Vagina (tissue), 2 donors: ENCODE measurements at regions not wholly inside any gene's neighbourhood (a gene's known extent, or its start where the extent isn't known, plus 50 kb on each side); places are given as distances from the start of the nearest gene placed in this dataset.

Experiments
- CTCF ChIP-seq, 3 experiments: fragments of 450-650 bp in 2 of 3; fragments of 200-600 bp in 1 of 3; sonication (generic) in 1 of 3; IDR thresholded peaks; one replicate each; pipeline ENCODE4 v1.5.1; 2017 to 2019; ENCODE audit warnings: antibody characterized with exemption in 3 of 3, mild to moderate bottlenecking in 2 of 3, moderate library complexity in 2 of 3
- POLR2A ChIP-seq, 2 donors: fragments of 450-650 bp; IDR thresholded peaks; one replicate each; pipeline ENCODE4 v1.6.1; 2017; ENCODE audit warnings: antibody characterized with exemption in 2 of 2, mild to moderate bottlenecking in 2 of 2, moderate library complexity in 2 of 2
- POLR2AphosphoS5 ChIP-seq, 2 donors: sonication (generic); formaldehyde crosslinking; IDR thresholded peaks; one replicate each; pipeline ENCODE4 v1.9.0; 2017; ENCODE audit warnings: antibody characterized with exemption in 2 of 2, mild to moderate bottlenecking in 2 of 2, low read depth in 1 of 2; ENCODE audit not compliant: insufficient read depth in 1 of 2

DNA sequence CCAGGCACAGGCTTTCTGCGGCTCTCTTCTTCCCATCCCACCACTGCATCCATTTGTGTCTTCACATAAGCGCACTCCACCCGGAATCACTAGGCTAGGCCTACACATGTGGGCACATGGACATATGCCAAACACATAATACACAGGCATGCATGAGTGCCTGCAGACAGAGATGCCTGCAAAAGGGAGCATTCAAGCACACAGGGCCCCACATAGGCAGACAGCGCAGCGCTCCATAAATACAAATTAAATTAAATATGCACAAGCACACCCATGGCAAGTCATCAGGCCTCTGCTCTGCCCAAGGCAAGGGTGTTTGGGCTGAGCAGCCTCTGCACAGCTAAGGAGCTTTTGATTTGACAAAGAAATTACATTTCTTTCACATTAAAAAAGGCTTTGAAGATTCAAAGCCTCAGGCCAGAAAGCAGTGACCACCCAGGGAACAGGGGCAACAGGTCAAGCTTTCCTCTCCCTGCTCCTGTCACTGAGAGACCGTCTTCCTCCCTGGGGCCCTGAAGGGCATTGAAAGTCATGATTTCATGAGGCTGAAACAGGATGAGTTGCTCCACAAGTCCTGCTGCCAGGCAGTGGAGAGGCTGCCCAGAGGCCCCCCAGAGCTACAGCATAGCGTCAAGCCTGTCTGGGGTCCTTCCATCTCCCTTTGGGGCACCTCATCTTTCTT is 134.2 kb upstream of the LRFN2 start:
- TF ChIP-seq CTCF (IDR thresholded peaks at IDR 0.05) (no peak), POLR2A (IDR thresholded peaks at IDR 0.05) (no peak), POLR2AphosphoS5 (IDR thresholded peaks at IDR 0.05; ENCODE audit: insufficient read depth in 1 of 2, low read depth in 1 of 2) (no peak)
